ENCODE measurements at regions not wholly inside any gene's neighbourhood (a gene's known extent, or its start where the extent isn't known, plus 50 kb on each side); places are given as distances from the start of the nearest gene placed in this dataset.

DNA sequence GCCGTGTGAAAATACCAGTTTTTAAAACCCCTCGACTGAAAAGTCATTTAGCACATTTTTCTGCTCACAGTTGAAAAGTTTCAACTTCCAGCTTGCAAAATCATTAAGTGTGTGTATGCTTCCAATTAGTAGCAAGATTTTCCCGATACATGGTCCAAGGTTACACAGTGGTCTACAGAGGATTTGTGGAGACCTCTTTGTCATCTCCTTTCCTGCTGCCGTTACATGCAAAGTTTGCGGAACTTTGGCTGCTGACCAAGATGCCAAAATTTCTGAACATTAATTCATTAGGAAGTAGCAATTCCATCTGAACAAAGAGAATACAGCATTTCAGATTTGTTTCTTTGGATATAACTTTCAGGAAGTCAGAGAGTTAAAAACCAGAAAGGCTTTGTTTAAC is 474.6 kb downstream of the PLCL1 start:
- TF ChIP-seq, protein P1, sequence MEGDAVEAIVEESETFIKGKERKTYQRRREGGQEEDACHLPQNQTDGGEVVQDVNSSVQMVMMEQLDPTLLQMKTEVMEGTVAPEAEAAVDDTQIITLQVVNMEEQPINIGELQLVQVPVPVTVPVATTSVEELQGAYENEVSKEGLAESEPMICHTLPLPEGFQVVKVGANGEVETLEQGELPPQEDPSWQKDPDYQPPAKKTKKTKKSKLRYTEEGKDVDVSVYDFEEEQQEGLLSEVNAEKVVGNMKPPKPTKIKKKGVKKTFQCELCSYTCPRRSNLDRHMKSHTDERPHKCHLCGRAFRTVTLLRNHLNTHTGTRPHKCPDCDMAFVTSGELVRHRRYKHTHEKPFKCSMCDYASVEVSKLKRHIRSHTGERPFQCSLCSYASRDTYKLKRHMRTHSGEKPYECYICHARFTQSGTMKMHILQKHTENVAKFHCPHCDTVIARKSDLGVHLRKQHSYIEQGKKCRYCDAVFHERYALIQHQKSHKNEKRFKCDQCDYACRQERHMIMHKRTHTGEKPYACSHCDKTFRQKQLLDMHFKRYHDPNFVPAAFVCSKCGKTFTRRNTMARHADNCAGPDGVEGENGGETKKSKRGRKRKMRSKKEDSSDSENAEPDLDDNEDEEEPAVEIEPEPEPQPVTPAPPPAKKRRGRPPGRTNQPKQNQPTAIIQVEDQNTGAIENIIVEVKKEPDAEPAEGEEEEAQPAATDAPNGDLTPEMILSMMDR (IDR thresholded peaks at IDR 0.05; ENCODE audit: low read length): no peak
- TF ChIP-seq EZH2phosphoT487 (IDR thresholded peaks at IDR 0.05; ENCODE audit: low read length): no peak
